NCI-H146 (cell line): ENCODE measurements at regions not wholly inside any gene's neighbourhood (a gene's known extent, or its start where the extent isn't known, plus 50 kb on each side); places are given as distances from the start of the nearest gene placed in this dataset.
"Not testable (repeated sequence)": the region's sequence is repeated elsewhere in the genome, so short reads cannot be mapped to it uniquely, and the experiment has no call there.

Experiments used
- DNase-seq: peaks from one replicate; lab custom pipeline; 2025; lab: John Stamatoyannopoulos, UW

DNA sequence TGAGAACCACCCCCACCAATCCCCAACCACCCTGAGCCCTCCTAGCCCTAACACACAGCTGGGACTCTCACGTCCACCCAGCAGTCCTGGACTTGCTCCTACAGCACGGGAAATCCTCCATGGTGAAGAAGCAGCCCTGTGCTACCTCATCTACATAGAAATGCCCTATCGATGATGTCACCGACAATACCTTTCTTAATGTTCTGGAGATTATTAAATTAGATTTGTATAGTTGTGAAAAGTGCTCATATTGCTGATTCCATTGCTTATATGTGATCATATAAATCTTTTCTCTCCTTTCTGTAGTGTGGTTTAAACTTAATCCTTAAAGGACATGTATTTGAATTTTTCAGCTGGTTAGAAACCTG is 97.1 kb downstream of the PPIAL4G start:
- DNase-seq: not testable (repeated sequence)

DNA sequence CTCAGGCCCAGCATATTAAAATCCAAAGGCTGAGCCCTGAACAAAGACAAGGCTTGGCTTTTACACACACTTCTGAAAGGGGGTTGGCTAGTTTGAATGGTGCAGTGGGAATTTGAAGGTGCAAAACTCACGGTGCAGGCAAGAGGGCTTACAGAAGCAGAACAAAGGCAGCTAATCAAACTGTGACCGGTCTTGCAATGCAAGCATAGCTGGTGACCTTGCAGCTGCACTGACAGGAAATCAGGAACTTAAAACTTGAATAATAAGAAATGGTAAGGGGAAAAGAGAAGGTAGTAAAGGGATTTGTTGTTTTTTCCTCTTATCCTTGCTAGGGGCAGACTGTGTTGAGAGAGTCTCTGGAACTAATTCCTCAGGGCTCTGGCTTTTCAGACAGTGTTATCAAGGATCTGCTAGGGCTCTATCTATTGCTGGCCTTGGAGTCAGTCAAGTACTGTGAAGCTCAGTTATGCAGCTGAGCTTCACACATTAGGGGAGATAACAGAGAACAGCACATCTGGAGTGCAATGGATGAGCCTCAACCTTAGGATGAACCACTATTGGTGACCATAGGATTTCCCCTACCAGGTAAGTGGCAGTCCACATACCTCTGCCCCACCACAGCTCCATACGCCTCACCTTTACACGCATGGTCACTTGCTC is 97.6 kb downstream of the PPIAL4G start:
- no peak for DNase-seq

DNA sequence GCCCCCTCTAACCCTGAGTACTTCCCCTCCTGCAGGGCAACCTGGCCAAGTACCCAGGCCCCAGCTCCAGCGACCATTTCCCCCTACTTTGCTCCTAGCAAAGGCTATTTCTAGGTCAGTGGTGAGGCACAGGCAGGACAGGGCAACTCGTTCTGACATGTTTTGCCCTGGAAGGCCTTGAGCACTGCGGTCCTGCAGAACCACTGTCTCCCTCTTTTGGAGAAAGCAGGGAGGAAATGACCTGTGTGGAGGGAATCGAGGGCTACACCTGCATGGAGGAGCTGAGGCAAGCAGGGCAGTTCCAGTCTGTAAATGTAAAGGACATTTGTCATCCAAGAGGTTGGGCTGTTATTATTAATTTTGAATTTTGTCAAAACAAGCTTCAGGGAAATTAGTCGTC is 99.1 kb downstream of the PPIAL4G start:
- DNase-seq: no peak

DNA sequence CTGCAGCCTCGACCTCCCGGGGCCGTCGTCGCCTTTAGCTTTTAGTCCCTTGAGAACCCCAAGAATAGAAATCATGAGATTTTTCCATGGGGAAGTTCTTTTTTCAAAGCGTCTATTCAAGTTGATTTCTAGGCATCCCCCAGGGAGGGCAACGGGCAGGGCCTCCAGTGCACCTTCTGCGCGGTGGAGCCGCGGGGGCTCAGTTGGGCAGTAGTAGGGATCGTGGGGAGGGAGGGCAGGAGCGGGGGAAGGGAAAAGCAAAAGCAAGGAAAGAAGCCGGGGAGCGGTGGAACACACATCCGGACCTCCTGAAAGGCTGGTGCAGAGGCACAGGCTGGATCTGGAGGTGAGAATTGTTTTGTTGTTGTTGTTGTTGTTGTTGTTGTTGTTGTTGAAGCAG is 103.4 kb downstream of the PPIAL4G start:
- DNase-seq: no peak

DNA sequence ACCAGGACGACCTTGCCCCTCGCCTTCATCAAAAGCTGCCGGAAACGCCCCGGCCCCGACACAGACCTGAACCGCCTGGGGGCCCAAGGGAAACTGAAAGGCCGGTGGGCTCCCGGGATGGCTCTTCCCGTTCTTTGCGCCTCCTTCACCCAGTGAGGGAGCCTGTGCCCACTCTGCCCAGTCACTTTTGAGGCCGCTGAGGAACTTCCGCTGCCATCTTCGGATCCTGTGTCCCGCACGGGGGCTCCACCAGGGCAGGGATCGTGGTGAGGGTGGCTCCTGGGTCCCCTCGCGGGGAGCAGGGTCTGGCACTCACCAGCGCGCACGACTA is 104.0 kb downstream of the PPIAL4G start:
- DNase-seq: no peak

DNA sequence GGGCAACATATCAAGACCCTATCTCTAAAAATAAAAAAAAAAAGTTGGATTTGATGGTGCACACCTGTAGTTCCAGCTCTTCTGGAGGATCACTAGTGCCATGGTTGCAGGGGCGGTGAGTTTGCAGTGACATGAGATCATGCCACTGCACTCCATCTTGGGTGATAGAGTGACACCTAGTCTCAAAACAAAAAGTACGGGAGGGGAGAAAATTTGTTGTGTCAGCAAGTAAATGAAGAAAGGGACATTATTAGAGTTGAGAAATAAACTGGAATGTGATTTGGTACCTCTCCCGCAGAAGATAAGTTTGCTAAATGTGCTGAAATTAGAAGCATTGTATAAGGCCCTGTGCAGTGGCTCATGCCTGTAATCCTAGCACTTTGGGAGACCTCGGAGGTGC is 105.1 kb downstream of the PPIAL4G start:
- DNase-seq: not testable (repeated sequence)

DNA sequence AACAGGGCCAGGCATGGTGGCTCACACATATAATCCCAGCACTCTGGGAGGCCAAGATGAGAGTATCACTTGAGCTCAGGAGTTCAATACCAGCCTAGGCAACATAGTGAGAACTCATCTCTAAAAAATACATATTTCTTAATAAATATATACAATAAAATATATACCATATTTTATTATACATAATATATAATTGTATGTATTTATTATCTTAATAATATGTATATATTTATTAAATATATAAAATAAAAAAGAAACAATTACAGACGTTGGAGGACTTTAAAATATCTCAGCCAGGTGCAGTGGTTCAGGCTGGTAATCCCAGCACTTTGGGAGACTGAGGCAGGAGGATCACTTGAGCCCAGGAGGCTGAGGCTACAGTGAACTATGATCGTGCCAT is 106.1 kb downstream of the PPIAL4G start:
- DNase-seq: not testable (repeated sequence)

DNA sequence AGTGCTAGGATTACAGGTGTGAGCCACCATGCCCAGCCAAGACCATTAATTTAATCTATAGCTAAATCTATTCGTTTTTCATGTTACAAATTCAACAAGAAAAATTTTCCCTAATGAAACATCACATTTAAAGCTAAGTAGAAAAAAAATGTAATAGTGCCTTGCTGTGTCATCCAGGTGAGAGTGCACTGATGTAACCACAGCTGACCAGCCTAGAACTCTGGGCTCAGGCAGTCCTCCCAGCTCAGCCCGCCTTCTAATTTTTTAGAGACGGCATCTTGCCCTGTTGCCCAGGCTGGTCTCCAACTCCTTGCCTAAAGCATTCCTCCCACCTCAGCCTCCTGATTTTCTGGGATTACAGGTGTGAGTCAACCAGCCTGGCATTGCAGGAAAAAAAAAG is 109.0 kb downstream of the PPIAL4G start:
- no peak for DNase-seq

DNA sequence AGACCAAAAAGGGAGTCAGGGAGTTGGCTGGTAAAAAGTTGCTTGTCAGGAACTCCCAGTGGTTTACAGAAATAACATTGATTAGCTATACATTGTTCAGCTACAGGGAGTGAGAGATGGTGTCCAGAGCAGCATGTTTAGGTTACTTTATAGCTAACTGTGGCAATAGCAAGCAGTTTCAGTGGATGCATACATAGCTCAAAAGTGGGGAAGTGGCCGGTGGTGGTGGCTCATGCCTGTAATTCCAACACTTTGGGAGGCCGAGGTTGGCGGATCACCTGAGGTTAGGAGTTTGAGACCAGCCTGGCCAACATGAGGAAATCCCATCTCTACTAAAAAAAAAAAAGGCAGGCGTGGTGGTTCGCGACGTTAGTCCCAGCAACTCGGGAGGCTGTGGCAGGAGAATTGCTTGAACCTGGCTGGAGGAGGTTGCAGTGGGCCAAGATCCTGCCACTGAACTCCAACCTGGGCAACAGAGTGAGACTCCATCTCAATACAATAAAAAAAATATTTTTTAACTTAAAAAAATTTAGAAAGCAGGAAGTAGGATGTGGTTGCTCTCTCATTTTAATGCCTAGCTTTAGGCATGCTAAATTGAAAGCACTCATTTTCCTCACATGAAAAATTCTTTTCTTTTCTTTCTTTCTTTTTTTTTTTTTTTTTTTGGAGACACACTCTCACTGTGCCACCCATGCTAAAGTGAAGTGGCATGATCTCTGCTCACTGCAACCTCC is 109.7 kb downstream of the PPIAL4G start:
- DNase-seq: no peak

DNA sequence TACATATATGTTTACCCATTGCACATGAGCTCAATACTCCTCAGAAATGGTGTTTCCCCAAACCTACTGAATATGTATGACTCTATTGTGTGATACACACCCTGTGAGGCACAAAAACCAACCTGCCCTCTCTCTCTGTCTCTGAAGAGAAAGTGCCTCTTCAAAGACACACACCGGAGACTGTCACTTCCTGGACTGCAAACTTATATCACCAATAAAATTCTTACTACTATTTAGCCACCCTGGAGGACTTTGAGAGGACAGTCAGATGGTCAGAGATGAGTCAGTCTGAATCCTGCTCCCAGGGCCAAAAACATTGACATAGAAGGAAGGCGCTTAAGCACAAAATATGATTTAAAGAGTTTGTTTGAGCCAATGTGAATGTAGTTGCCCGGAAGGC is 110.4 kb downstream of the PPIAL4G start:
- DNase-seq: no peak

DNA sequence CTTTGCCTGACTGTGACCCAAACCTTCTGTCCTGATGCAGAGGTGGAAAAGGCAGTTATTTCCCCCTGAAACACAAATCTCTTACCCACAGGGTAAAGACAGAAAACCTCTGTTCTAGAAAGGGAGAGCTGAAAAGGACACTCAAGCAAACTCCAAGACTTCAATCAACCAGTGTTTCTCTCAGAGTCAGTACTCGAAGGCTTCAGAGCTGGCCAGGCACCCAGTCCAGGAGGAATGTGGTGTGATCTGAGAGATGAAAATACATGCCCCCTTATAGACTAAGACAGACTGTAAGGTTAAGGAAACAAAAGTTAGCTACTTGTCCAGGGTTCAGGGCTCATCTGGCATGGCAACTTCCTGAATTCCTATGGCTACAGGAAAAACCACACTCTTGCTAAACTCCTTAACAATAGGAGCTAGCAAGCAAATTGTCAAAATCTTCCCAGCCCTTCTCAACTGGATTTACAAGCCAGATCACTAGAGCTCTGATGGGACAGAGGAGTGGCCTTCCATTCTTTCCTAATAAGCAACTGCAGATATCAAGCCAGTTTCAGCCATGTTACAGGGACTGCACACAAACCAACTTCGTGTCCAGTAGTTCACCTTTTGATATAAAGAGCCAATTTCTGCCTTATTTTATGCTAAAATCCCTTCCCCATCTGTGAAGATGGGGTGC is 110.9 kb downstream of the PPIAL4G start:
- not testable (repeated sequence) for DNase-seq

DNA sequence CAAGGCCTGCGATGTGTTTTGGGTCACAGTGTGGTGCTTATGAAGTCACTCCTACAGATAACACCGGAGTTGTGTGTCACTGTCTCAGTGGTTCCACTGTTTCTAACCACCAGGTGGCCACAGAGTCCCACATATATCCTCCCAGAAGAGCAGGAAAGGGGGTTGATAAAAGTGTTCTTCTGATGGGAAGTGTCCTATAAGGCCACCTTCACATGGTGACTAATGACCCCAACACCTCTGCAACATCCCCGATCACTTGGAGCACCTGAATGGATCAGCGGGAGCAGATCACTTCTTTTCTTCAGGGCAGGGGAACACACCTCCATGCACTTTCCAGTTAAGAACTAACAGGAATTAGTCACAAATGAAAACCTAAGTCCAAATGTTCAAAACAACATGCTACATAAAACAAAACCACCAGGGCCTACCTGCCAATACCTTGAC is 111.5 kb downstream of the PPIAL4G start:
- DNase-seq: peak; percentile 3

DNA sequence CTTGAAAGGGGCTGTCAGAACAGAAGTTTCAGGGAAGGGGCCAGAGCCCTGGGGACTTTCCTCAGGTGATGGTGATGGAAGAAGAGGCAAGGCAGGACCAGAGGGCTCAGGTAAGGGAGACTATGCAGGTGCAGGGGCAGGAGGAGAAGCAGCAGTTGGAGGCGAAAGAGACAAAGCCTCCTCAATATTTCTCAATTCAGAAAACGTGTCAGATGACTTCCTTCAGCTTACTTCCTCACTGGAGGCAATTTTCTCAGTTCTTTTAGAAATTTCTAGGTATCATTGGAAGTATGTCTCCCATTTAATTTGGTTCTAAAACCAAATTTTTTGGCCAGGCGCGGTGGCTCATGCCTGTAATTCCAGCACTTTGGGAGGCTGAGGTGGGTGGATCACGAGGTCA is 112.4 kb downstream of the PPIAL4G start:
- DNase-seq: not testable (repeated sequence)

DNA sequence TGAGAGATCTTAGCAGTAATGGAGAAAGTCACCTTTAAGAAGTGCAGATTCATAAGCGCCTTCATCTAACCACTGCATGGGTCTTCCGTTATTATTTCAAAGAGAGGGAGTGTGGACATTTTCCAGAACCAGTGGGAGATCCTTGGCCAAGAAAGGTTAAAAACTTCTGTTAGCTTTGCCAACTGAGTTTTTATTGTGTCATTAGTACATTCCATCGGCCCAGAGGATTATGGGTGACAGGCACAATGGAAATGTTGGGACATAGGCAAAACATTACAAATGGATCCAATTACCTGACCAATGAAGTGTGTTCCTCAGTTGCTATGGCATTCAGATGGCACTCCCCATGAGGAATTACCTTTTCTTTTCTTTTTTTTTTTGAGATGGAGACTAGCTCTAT is 115.5 kb downstream of the PPIAL4G start:
- DNase-seq: no peak

DNA sequence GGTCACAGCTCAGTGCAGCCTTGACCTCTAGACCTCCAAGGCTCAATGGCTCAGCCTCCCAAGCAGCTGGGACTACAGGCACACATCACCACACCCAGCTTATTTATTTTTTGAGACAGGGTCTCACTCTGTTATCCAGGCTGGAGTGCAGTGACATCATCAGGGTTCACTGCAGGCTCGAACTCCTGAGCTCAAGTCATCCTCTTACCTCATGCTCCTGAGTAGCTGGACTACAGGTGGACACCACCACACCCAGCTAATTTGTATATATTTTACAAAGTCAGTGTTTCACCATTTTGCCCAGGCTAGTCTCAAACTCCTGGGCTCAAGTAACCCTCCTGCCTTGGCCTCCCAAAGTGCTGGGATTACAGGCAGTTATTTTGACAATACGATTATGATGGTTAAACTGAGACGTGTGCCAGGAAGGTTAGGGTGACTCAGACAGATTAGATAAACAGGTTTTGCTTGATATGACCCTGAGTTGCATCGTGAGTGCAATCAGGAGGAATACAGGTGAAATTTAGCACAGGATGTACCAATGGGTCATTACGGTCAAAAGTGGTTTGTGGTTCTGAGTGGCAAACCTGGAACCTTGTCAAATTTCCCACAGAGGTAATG is 116.9 kb downstream of the PPIAL4G start:
- not testable (repeated sequence) for DNase-seq

DNA sequence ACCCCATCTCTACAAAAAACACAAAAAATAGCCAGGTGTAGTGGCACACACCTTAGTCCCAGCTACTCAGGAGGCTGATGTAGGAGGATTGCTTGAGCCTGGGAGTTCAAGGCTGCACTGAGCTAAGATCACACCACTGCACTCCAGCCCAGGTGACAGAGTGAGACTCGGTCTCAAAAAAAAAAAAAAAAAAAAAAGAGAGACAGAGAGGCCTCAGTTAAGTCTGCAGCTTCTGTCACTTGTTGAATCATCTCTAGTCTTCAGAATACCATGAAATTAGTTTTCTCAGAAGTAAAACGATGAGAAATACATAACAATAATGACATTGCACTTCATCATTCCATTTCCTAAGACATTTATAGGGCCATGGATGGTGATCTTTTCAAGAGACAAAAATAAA is 118.0 kb downstream of the PPIAL4G start:
- DNase-seq: not testable (repeated sequence)

DNA sequence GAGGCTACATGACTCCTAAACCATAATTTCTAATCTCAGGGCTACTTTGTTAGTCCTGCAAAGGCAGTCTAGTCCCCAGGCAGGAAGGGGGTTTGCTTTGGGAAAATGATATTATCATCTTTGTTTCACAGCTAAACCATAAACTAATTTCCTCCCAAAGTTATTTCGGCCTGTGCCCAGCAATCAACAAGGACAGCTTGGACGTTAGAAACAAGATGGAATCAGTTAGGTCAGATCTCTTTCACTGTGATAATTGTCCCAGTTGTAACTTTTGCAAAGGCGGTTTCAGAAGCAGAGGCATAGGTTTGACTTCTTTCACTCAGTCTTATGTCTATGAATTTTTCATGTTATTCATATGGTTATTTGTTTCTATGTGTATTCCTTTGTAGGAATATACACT is 119.1 kb downstream of the PPIAL4G start:
- not testable (repeated sequence) for DNase-seq

DNA sequence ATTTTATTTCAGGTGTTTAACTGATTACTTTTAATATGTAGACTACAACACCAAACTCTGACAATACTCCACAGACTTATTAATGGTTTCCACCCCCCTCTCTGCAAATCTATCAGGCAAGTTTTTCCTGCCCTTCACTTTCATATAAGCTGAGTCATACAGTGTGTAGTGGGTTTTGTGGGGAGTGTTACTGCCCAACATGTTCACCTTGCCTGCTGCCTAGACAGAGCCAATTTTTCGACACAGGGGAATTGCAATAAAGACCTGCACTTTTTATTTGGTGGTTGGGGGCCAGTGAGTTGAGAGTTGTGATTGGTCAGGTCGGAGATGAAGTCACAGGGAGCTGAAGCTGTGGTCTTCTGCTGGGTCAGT is 119.7 kb downstream of the PPIAL4G start:
- DNase-seq: no peak

DNA sequence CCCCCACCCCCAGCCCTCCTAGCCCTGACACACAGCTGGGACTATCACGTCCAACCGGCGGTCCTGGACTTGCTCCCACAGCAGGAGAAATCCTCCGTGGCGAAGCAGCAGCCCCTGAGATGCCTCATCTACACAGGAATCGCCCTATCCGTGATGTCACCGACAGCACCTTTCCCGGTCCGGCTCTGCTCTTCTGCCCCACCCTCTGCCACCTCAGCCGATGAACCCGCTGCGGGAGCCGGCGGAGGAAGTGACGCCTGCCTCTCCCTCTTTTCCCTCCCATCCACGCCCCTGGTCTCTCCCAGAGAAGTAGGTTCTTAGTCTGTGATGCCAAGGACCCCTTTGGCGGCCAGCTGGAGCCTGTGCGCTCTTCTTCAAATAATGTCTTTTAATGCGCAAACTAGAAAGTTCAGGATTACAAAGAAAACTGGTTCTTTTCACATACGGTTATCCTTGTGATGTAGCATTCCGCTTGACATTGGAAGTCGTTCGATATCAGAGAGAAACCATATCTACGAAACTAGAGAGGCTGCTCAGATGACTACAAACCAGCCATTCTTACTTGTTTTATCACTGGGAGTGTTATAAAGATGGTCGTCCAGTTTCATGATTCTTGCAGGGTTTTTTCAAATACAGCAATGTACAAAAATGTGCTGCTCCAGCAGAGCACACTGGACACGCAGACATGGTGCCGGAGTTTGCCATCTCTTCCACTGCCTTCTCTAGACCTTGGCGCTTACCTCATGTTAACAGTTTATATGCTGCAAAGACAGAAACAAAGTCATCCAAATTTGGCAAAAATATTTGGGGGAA is 120.3 kb downstream of the PPIAL4G start:
- no peak for DNase-seq

DNA sequence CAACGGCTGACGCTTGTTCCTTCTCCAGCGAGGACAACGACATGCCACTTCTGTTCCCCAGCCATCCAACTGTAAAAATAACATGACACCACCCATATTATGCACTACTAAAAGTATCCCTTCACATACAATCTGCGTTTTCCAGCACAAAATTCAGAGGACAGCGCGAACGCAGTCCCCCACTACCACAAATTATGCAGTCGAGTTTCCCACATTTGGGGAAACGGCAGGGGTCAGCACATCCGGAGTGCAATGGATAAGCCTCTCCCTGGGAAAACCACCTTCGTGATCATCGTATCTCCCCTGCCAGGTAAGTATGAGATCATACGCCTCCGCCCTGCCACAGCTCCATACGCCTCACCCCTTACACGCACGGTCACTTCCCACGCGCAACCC is 120.9 kb downstream of the PPIAL4G start:
- DNase-seq: no peak

DNA sequence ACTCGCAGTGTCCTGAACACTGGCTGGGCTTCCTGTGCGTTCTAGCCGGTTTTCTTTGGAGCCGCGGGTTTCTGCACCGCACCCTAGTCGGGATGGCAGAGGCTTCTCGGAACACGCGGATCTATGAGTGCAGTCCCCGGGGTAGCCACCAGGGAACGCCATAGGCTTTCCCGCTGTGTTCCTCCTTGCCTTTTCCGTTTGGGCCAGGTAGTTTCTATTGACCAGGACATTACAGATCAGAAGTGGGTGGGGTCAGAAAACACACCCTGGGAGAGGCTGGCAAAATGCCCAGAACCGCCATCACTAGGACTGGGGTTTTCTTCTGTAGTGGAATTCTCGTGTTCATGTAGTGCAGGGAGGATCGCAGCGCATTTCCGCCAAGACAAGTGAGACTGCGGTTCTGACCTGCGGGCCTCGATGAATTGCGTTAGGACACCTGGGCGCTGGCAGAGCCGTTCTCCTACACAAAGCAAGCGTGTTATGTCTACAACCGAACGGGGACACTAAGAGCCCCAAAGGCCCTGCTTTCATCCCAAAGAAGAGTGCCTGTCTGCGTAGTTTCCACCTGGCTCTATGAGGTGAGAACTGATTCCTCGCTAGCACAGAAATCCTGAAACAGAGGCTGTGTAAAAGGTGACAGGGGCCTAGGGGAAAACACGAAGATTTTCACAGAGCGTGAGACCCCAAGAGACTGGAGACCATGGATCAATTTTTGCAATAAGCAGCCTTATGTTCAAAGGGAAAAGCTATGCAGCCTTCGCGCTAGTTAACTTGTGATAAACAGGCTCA is 121.5 kb downstream of the PPIAL4G start:
- peak; percentile 4 for DNase-seq
